GM23338 (cell line): ENCODE measurements at regions not wholly inside any gene's neighbourhood (a gene's known extent, or its start where the extent isn't known, plus 50 kb on each side); places are given as distances from the start of the nearest gene placed in this dataset.

Experiments
- ATAC-seq: fragments of 200-7000 bp; cut with Tn5 transposase; 3 replicates; pipeline ENCODE4 v1.9.1; 2020
- DNase-seq: peaks from one replicate; pipeline ENCODE4 v3.0.0-alpha.2; 2015; ENCODE audit warnings: low spot score
- H2AFZ ChIP-seq: fragments of 200-600 bp; sonication (generic); 2 replicates; pipeline ENCODE4 v1.8.0; 2016; ENCODE audit warnings: antibody characterized with exemption, mild to moderate bottlenecking, moderate library complexity
- H3F3A ChIP-seq: fragments of 200-600 bp; sonication (generic); replicated peaks from 2 replicates; pipeline ENCODE4 v1.8.0; 2017; ENCODE audit warnings: antibody characterized with exemption, mixed run types, low read depth
- H3K27ac ChIP-seq: fragments of 200-600 bp; sonication (generic); 2 replicates; pipeline ENCODE4 v1.6.1; 2016; ENCODE audit warnings: low read depth
- H3K27me3 ChIP-seq: fragments of 200-600 bp; sonication (generic); 2 replicates; pipeline ENCODE4 v1.8.0; 2016; ENCODE audit warnings: mild to moderate bottlenecking, mixed run types, moderate library complexity; ENCODE audit not compliant: insufficient read depth
- H3K36me3 ChIP-seq: fragments of 200-600 bp; sonication (generic); 2 replicates; pipeline ENCODE4 v1.8.0; 2016; ENCODE audit warnings: mild to moderate bottlenecking; ENCODE audit not compliant: insufficient read depth
- H3K4me1 ChIP-seq: fragments of 200-600 bp; sonication (generic); 2 replicates; pipeline ENCODE4 v1.8.0; 2016; ENCODE audit warnings: mild to moderate bottlenecking, moderate library complexity; ENCODE audit not compliant: insufficient read depth
- H3K4me2 ChIP-seq: fragments of 200-600 bp; sonication (generic); 2 replicates; pipeline ENCODE4 v1.7.1; 2017; ENCODE audit warnings: mixed run types
- H3K4me3 ChIP-seq: fragments of 200-600 bp; sonication (generic); 2 replicates; pipeline ENCODE4 v1.6.1; 2016; ENCODE audit warnings: mixed run types
- H3K79me2 ChIP-seq: fragments of 200-600 bp; sonication (generic); replicated peaks from 2 replicates; pipeline ENCODE4 v1.8.0; 2017; ENCODE audit warnings: mild to moderate bottlenecking; ENCODE audit not compliant: insufficient read depth
- H3K9me2 ChIP-seq: fragments of 200-600 bp; sonication (generic); 2 replicates; pipeline ENCODE4 v1.8.0; 2017; ENCODE audit not compliant: insufficient read depth
- H4K20me1 ChIP-seq: fragments of 200-600 bp; sonication (generic); replicated peaks from 2 replicates; pipeline ENCODE4 v1.8.0; 2017; ENCODE audit warnings: mild to moderate bottlenecking; ENCODE audit not compliant: insufficient read depth
- H3K27ac Mint-ChIP-seq: 2 replicates; pipeline ENCODE4 v1.8.0; 2020; ENCODE audit warnings: inconsistent platforms, mild to moderate bottlenecking, moderate library complexity, mixed read lengths
- H3K27me3 Mint-ChIP-seq: 3 replicates; pipeline ENCODE4 v1.8.0; 2022; ENCODE audit warnings: low read depth, mild to moderate bottlenecking, moderate library complexity, mixed read lengths, inconsistent platforms; ENCODE audit not compliant: insufficient read depth, poor library complexity
- H3K36me3 Mint-ChIP-seq: 3 replicates; pipeline ENCODE4 v1.8.0; 2021; ENCODE audit warnings: low read depth, mild to moderate bottlenecking, inconsistent platforms, moderate library complexity, mixed read lengths
- H3K4me1 Mint-ChIP-seq: 3 replicates; pipeline ENCODE4 v1.8.0; 2020; ENCODE audit warnings: mild to moderate bottlenecking, inconsistent platforms, mixed read lengths
- H3K4me3 Mint-ChIP-seq: 3 replicates; pipeline ENCODE4 v1.8.0; 2021; ENCODE audit warnings: moderate library complexity, mild to moderate bottlenecking, inconsistent platforms, mixed read lengths
- H3K9me3 Mint-ChIP-seq: 3 replicates; pipeline ENCODE4 v1.8.0; 2020; ENCODE audit warnings: moderate library complexity, mild to moderate bottlenecking, inconsistent platforms, mixed read lengths
- CREB1 ChIP-seq: fragments of 250-450 bp; sonication (Bioruptor Pico); IDR thresholded peaks from 2 replicates; pipeline ENCODE4 v1.5.0; 2020; ENCODE audit warnings: low read depth, mild to moderate bottlenecking, moderate library complexity
- ETS1 ChIP-seq: IDR thresholded peaks from 2 replicates; pipeline ENCODE4 v1.6.1; 2016; ENCODE audit warnings: antibody characterized with exemption
- EZH2 ChIP-seq: fragments of 200-600 bp; sonication (generic); IDR thresholded peaks from one replicate; pipeline ENCODE4 v1.8.0; 2017; ENCODE audit warnings: antibody characterized with exemption, mild to moderate bottlenecking, low read depth; ENCODE audit not compliant: unreplicated experiment
- EZH2phosphoT487 ChIP-seq: fragments of 200-600 bp; sonication (generic); IDR thresholded peaks from one replicate; pipeline ENCODE4 v1.8.1; 2018; ENCODE audit warnings: antibody characterized with exemption; ENCODE audit not compliant: unreplicated experiment
- JUNB ChIP-seq: IDR thresholded peaks from one replicate; pipeline ENCODE4 v1.6.1; 2016; ENCODE audit warnings: antibody characterized with exemption; ENCODE audit not compliant: unreplicated experiment
- NANOG ChIP-seq: IDR thresholded peaks from 2 replicates; pipeline ENCODE4 v1.6.1; 2016; ENCODE audit warnings: antibody characterized with exemption, borderline replicate concordance
- POLR2AphosphoS5 ChIP-seq: IDR thresholded peaks from 2 replicates; pipeline ENCODE4 v1.6.1; 2016; ENCODE audit warnings: antibody characterized with exemption, low read depth
- REST ChIP-seq: IDR thresholded peaks from one replicate; pipeline ENCODE4 v1.6.1; 2018; ENCODE audit warnings: antibody characterized with exemption; ENCODE audit not compliant: unreplicated experiment
- ZNF331 ChIP-seq: fragments of 250-450 bp; sonication (Bioruptor Pico); IDR thresholded peaks from 2 replicates; pipeline ENCODE4 v1.5.0; 2020; ENCODE audit warnings: low read depth, mild to moderate bottlenecking, moderate library complexity
- ZNF462 ChIP-seq: fragments of 250-450 bp; sonication (Bioruptor Pico); IDR thresholded peaks from 2 replicates; pipeline ENCODE4 v1.5.0; 2020; ENCODE audit warnings: mild to moderate bottlenecking, moderate library complexity

GRCh38 chr3:5310509-5310908, 123.0 kb downstream of the EDEM1 start (continued):
- TF ChIP-seq REST (no peak), POLR2AphosphoS5 (no peak), ETS1 (no peak), NANOG (no peak), EZH2 (no peak), CREB1 (CRISPR knock-in tag) (no peak), EZH2phosphoT487 (no peak)

GRCh38 chr3:5312290-5312689, 124.8 kb downstream of the EDEM1 start:
- Histone ChIP-seq H3K36me3 (0 out of 2 replicates have a peak, but pooled peaks cover 4% of the 10 kb centered on the region), H3K27me3 (no peaks in the 10 kb centered on the region), H3K4me3 (no peak overlapping the region), H3K9me2 (no peaks in the 10 kb centered on the region), H3F3A (no peaks in the 10 kb centered on the region), H3K4me1 (no peaks in the 10 kb centered on the region), H4K20me1 (no peaks in the 10 kb centered on the region), H3K4me2 (no peak overlapping the region), H2AFZ (no peak overlapping the region), H3K79me2 (no peaks in the 10 kb centered on the region), H3K27ac (no peak overlapping the region)
- no peak for ATAC-seq
- Mint-ChIP-seq H3K36me3 (no peaks in the 10 kb centered on the region), H3K4me3 (no peak overlapping the region), H3K9me3 (peaks cover 88% of the 10 kb centered on the region), H3K27me3 (peaks cover 1% of the 10 kb centered on the region), H3K27ac (no peak overlapping the region), H3K4me1 (no peaks in the 10 kb centered on the region)
- TF ChIP-seq EZH2phosphoT487 (no peak), ZNF331 (CRISPR knock-in tag) (no peak), REST (no peak), POLR2AphosphoS5 (no peak), JUNB (no peak), ZNF462 (CRISPR knock-in tag) (no peak), EZH2 (no peak)
- DNase-seq = no peak
